Stimulated activated CD4-positive, alpha-beta T cell treated with anti-CD3 and anti-CD28 coated beads, Interleukin-4, amount 100 ng/mL, for 1 hour (primary cell): ENCODE measurements at regions not wholly inside any gene's neighbourhood (a gene's known extent, or its start where the extent isn't known, plus 50 kb on each side); places are given as distances from the start of the nearest gene placed in this dataset.

Source experiments
- DNase-seq: peaks from one replicate; pipeline ENCODE4 v3.0.0-alpha.2; 2020

GRCh38 chr2:234146087-234146826 lies 95.8 kb downstream of the SPP2 start:
- no peak for DNase-seq

GRCh38 chr2:234145511-234145910 lies 95.0 kb downstream of the SPP2 start:
- no peak for DNase-seq

GRCh38 chr2:234145057-234145456 lies 94.6 kb downstream of the SPP2 start:
- no peak for DNase-seq

- DNase-seq, result no peak
Measured at GRCh38 chr2:234143896-234144295, 93.4 kb downstream of the SPP2 start.

GRCh38 chr2:234142530-234142929 lies 92.0 kb downstream of the SPP2 start:
- DNase-seq, result no peak

GRCh38 chr2:234139755-234140154 lies 89.3 kb downstream of the SPP2 start:
- DNase-seq, result no peak

- no peak for DNase-seq
Measured at GRCh38 chr2:234138836-234139235, 88.3 kb downstream of the SPP2 start.

- no peak for DNase-seq
Measured at GRCh38 chr2:234137400-234138014, 87.0 kb downstream of the SPP2 start.

- DNase-seq, result no peak
Measured at GRCh38 chr2:234136461-234136860, 86.0 kb downstream of the SPP2 start.

GRCh38 chr2:234135750-234136221 lies 85.3 kb downstream of the SPP2 start:
- DNase-seq, result peak; percentile 35

GRCh38 chr2:234134496-234134895 lies 84.0 kb downstream of the SPP2 start:
- DNase-seq, result no peak

- DNase-seq, result no peak
Measured at GRCh38 chr2:234133004-234133403, 82.5 kb downstream of the SPP2 start.

GRCh38 chr2:234130777-234131181 lies 80.3 kb downstream of the SPP2 start:
- no peak for DNase-seq

- no peak for DNase-seq
Measured at GRCh38 chr2:234128606-234129005, 78.1 kb downstream of the SPP2 start.
